ENCODE measurements at regions not wholly inside any gene's neighbourhood (a gene's known extent, or its start where the extent isn't known, plus 50 kb on each side); places are given as distances from the start of the nearest gene placed in this dataset.

DNA sequence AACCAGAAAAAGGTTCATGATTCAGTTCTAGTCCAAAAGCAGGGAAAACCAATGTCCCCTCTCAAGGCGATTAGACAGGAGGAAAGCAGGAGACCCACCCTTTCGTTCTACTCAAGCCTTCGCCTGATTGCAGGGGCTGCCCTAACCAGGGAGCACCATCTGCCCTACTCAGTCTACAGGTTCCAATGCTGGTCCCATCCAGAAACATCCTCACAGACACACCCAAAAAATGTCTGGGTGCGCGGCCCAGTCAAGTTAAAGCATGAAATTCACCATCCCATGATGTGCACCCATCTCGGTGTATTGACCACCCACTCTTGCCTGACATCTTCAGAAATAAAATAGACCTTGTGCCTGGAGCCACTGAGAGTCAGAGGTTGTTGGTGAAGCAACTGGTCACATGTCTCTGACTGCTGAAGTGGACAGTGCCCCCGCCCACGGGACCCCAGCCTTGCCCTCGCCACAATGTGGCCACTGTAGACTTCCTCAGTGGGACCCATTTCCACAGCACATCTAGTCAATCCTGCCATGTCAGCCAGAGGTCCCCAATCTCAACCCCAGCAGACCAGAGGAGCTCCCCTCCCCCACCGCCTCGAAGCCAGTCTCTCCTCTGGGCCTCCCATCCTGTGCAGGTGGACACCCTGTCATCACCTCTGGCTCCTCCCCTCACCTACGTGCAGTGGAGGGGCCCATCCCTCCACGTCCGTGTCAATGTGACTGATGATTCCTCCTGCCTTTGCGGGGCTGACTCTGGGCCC, 116.3 kb upstream of the PPP2R2D start:
- no peak overlapping the region for H3K23ac ChIP-seq (ENCODE audit: insufficient read length, low read depth, low read length)
- H3K23me2 ChIP-seq (ENCODE audit: insufficient read length, low read depth, low read length, poor library complexity, severe bottlenecking): no peaks in the 10 kb centered on the region
- Mint-ChIP-seq H3K4me3 (no peak overlapping the region), H3K4me1 (peaks cover 13 to 16% of the 10 kb centered on the region in 2 experiments), H3K9me3 (peaks cover 33 to 39% of the 10 kb centered on the region in 2 experiments), H3K36me3 (ENCODE audit: insufficient read depth in 1 of 3, low read depth in 3 of 3) (peaks cover 0 to 14% (median 7%) of the 10 kb centered on the region in 3 experiments; a peak in 4 of 7 replicates), H3K27ac (no peak overlapping the region), H3K27me3 (ENCODE audit: low read depth) (peaks cover 9% of the 10 kb centered on the region)
- no peak overlapping the region for H4K91ac ChIP-seq (ENCODE audit: insufficient read length, low read depth, low read length)
- H3K79me2 ChIP-seq (ENCODE audit: insufficient read depth, low read length): no peaks in the 10 kb centered on the region
- H3K4me1 ChIP-seq (ENCODE audit: insufficient read depth, low read length): peaks cover 5% of the 10 kb centered on the region; the same call in 1 of the 2 replicates
- no peak overlapping the region for H2BK120ac ChIP-seq (ENCODE audit: low read depth, low read length, poor library complexity, severe bottlenecking)
- no peak overlapping the region for H2BK5ac ChIP-seq (ENCODE audit: insufficient read length, low read length)
- no CpG with 5 or more reads among the region's 15 CpGs for WGBS (ENCODE audit: extremely low coverage, insufficient read length, low lambda C conversion rate)
- H3K9me3 ChIP-seq (ENCODE audit: control insufficient read depth, low read depth, low read length): no peaks in the 10 kb centered on the region
- no peak overlapping the region for H2AK5ac ChIP-seq (ENCODE audit: insufficient read length, low read length)
- no peak overlapping the region for H4K5ac ChIP-seq (ENCODE audit: insufficient read length, low read depth, low read length)
- TF ChIP-seq, protein P1, sequence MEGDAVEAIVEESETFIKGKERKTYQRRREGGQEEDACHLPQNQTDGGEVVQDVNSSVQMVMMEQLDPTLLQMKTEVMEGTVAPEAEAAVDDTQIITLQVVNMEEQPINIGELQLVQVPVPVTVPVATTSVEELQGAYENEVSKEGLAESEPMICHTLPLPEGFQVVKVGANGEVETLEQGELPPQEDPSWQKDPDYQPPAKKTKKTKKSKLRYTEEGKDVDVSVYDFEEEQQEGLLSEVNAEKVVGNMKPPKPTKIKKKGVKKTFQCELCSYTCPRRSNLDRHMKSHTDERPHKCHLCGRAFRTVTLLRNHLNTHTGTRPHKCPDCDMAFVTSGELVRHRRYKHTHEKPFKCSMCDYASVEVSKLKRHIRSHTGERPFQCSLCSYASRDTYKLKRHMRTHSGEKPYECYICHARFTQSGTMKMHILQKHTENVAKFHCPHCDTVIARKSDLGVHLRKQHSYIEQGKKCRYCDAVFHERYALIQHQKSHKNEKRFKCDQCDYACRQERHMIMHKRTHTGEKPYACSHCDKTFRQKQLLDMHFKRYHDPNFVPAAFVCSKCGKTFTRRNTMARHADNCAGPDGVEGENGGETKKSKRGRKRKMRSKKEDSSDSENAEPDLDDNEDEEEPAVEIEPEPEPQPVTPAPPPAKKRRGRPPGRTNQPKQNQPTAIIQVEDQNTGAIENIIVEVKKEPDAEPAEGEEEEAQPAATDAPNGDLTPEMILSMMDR (conservative IDR thresholded peaks at IDR 0.05): no peak
- no peak overlapping the region for H2BK20ac ChIP-seq (ENCODE audit: low read depth, low read length, poor library complexity, severe bottlenecking)
- no peak overlapping the region for H3K56ac ChIP-seq (ENCODE audit: insufficient read length, low read depth, low read length)
- no peak overlapping the region for H4K8ac ChIP-seq (replicated peaks; ENCODE audit: insufficient read length, low read depth, low read length)
- no peak overlapping the region for H3K4me2 ChIP-seq (ENCODE audit: insufficient read depth, insufficient read length, low read length)
- no peak overlapping the region for H3T11ph ChIP-seq (ENCODE audit: low read length)
- no peak overlapping the region for H3K27ac ChIP-seq (ENCODE audit: insufficient read length, low read depth, low read length)
- H3K79me1 ChIP-seq (ENCODE audit: insufficient read depth, low read depth, low read length, poor library complexity, severe bottlenecking): no peaks in the 10 kb centered on the region
- no peak overlapping the region for H2BK15ac ChIP-seq (ENCODE audit: low read depth, low read length)
- no peak overlapping the region for H2AFZ ChIP-seq (ENCODE audit: low read length)
- no peak overlapping the region for H3K4ac ChIP-seq (ENCODE audit: low read depth, low read length)
- no peak overlapping the region for H2BK12ac ChIP-seq (ENCODE audit: insufficient read length, low read depth, low read length)
- H3K27me3 ChIP-seq (ENCODE audit: insufficient read depth, low read length): no peaks in the 10 kb centered on the region
- no peak overlapping the region for H3K18ac ChIP-seq (ENCODE audit: insufficient read length, low read depth, low read length)
- H4K20me1 ChIP-seq (ENCODE audit: control insufficient read depth, insufficient read depth, insufficient read length): no peaks in the 10 kb centered on the region
- no peak overlapping the region for H3K9ac ChIP-seq (ENCODE audit: extremely low read depth, insufficient read length, low read length)
- peak; percentile 12 for DNase-seq
- no peak overlapping the region for H3K14ac ChIP-seq (ENCODE audit: insufficient read depth, low read length)
